NCI-H460 (cell line): ENCODE measurements at regions not wholly inside any gene's neighbourhood (a gene's known extent, or its start where the extent isn't known, plus 50 kb on each side); places are given as distances from the start of the nearest gene placed in this dataset.

Experiments used
- DNase-seq: peaks from one replicate; pipeline ENCODE4 v3.0.0-alpha.2; 2016; ENCODE audit warnings: low read depth; ENCODE audit errors: extremely low read depth

- no peak for DNase-seq
These were observed 1497.8 kb downstream of the EFNA5 start for GRCh38 chr5:106172681-106173532.

GRCh38 chr5:106171708-106172107, 1499.0 kb downstream of the EFNA5 start:
- DNase-seq = no peak

- DNase-seq = no peak
These were observed 1499.6 kb downstream of the EFNA5 start for GRCh38 chr5:106171132-106171531.

- DNase-seq = no peak
These were observed 1503.0 kb downstream of the EFNA5 start for GRCh38 chr5:106167766-106168165.

GRCh38 chr5:106163233-106163632, 1507.5 kb downstream of the EFNA5 start:
- no peak for DNase-seq

GRCh38 chr5:106159616-106160015, 1511.1 kb downstream of the EFNA5 start:
- no peak for DNase-seq

- DNase-seq = no peak
These were observed 1516.4 kb downstream of the EFNA5 start for GRCh38 chr5:106154280-106154716.

GRCh38 chr5:106152569-106152968, 1518.2 kb downstream of the EFNA5 start:
- DNase-seq = no peak

GRCh38 chr5:106142116-106142515, 1528.6 kb downstream of the EFNA5 start:
- DNase-seq = no peak

- DNase-seq = no peak
These were observed 1530.6 kb downstream of the EFNA5 start for GRCh38 chr5:106140101-106140500.

- DNase-seq = no peak
These were observed 1534.7 kb downstream of the EFNA5 start for GRCh38 chr5:106136061-106136460.

GRCh38 chr5:106135473-106135872, 1535.3 kb downstream of the EFNA5 start:
- no peak for DNase-seq

- no peak for DNase-seq
These were observed 1536.2 kb downstream of the EFNA5 start for GRCh38 chr5:106134549-106134948.

GRCh38 chr5:106127985-106128384, 1542.8 kb downstream of the EFNA5 start:
- no peak for DNase-seq

GRCh38 chr5:106127341-106127781, 1543.4 kb downstream of the EFNA5 start:
- DNase-seq = no peak

- peak; percentile 38 for DNase-seq
These were observed 1548.6 kb downstream of the EFNA5 start for GRCh38 chr5:106121972-106122605.

- no peak for DNase-seq
These were observed 1554.1 kb downstream of the EFNA5 start for GRCh38 chr5:106116682-106117081.

GRCh38 chr5:106113922-106114321, 1556.8 kb downstream of the EFNA5 start:
- no peak for DNase-seq

- DNase-seq = no peak
These were observed 1564.4 kb downstream of the EFNA5 start for GRCh38 chr5:106106384-106106783.

GRCh38 chr5:106097340-106097739, 1573.4 kb downstream of the EFNA5 start:
- no peak for DNase-seq

GRCh38 chr5:106094839-106095238, 1575.9 kb downstream of the EFNA5 start:
- no peak for DNase-seq

- DNase-seq = peak; percentile 53
These were observed 1576.5 kb downstream of the EFNA5 start for GRCh38 chr5:106094204-106094607.
